NCI-H2081 treated with DMSO at 0.1 percent for 48 hours (cell line): ENCODE measurements at regions not wholly inside any gene's neighbourhood (a gene's known extent, or its start where the extent isn't known, plus 50 kb on each side); places are given as distances from the start of the nearest gene placed in this dataset.
"Not testable (repeated sequence)": the region's sequence is repeated elsewhere in the genome, so short reads cannot be mapped to it uniquely, and the experiment has no call there.

Source experiments
- DNase-seq: peaks from one replicate; lab custom pipeline; 2025; lab: John Stamatoyannopoulos, UW

- DNase-seq: no peak
Measured at GRCh38 chr16:55072976-55073375, 142.3 kb downstream of the IRX5 start.

GRCh38 chr16:55073830-55074229 is 143.2 kb downstream of the IRX5 start:
- no peak for DNase-seq

GRCh38 chr16:55075208-55075607 is 144.5 kb downstream of the IRX5 start:
- DNase-seq: not testable (repeated sequence)

GRCh38 chr16:55076053-55076452 is 145.4 kb downstream of the IRX5 start:
- no peak for DNase-seq

GRCh38 chr16:55077266-55077665 is 146.6 kb downstream of the IRX5 start:
- no peak for DNase-seq

- no peak for DNase-seq
Measured at GRCh38 chr16:55078153-55078552, 147.5 kb downstream of the IRX5 start.

- no peak for DNase-seq
Measured at GRCh38 chr16:55078699-55079410, 148.2 kb downstream of the IRX5 start.

- no peak for DNase-seq
Measured at GRCh38 chr16:55081622-55082590, 151.2 kb downstream of the IRX5 start.

- no peak for DNase-seq
Measured at GRCh38 chr16:55082591-55082976, 151.9 kb downstream of the IRX5 start.

GRCh38 chr16:55083052-55083451 is 152.4 kb downstream of the IRX5 start:
- DNase-seq: no peak

GRCh38 chr16:55088098-55088497 is 157.4 kb downstream of the IRX5 start:
- DNase-seq: no peak

GRCh38 chr16:55089600-55089999 is 158.9 kb downstream of the IRX5 start:
- no peak for DNase-seq

- DNase-seq: no peak
Measured at GRCh38 chr16:55091213-55091870, 160.7 kb downstream of the IRX5 start.

- DNase-seq: no peak
Measured at GRCh38 chr16:55091871-55092230, 161.2 kb downstream of the IRX5 start.

- DNase-seq: no peak
Measured at GRCh38 chr16:55100100-55100499, 169.4 kb downstream of the IRX5 start.

- DNase-seq: no peak
Measured at GRCh38 chr16:55101026-55101425, 170.4 kb downstream of the IRX5 start.

- DNase-seq: no peak
Measured at GRCh38 chr16:55102077-55102476, 171.4 kb downstream of the IRX5 start.

- no peak for DNase-seq
Measured at GRCh38 chr16:55102531-55102930, 171.9 kb downstream of the IRX5 start.

GRCh38 chr16:55107851-55108250 is 177.2 kb downstream of the IRX5 start:
- no peak for DNase-seq

- no peak for DNase-seq
Measured at GRCh38 chr16:55113210-55113609, 182.5 kb downstream of the IRX5 start.

- DNase-seq: no peak
Measured at GRCh38 chr16:55115506-55115905, 184.8 kb downstream of the IRX5 start.

- no peak for DNase-seq
Measured at GRCh38 chr16:55116165-55116920, 185.7 kb downstream of the IRX5 start.
